GM21576 (cell line): ENCODE measurements at regions not wholly inside any gene's neighbourhood (a gene's known extent, or its start where the extent isn't known, plus 50 kb on each side); places are given as distances from the start of the nearest gene placed in this dataset.

Experiments
- ATAC-seq: cut with Tn5 transposase; IDR thresholded peaks from one replicate; pipeline ENCODE4 v1.9.1; 2021; ENCODE audit warnings: mild to moderate bottlenecking, moderate library complexity; ENCODE audit not compliant: unreplicated experiment

- no peak for ATAC-seq
Measured at GRCh38 chr4:35250331-35250730, 994.0 kb downstream of the ARAP2 start.

- ATAC-seq, result no peak
Measured at GRCh38 chr4:35250761-35251160, 993.6 kb downstream of the ARAP2 start.

- no peak for ATAC-seq
Measured at GRCh38 chr4:35252071-35252470, 992.2 kb downstream of the ARAP2 start.

GRCh38 chr4:35252866-35253265, 991.4 kb downstream of the ARAP2 start:
- ATAC-seq, result no peak

- ATAC-seq, result no peak
Measured at GRCh38 chr4:35253331-35253730, 991.0 kb downstream of the ARAP2 start.

GRCh38 chr4:35286434-35286833, 957.9 kb downstream of the ARAP2 start:
- no peak for ATAC-seq

- no peak for ATAC-seq
Measured at GRCh38 chr4:35300996-35301774, 943.1 kb downstream of the ARAP2 start.

- ATAC-seq, result no peak
Measured at GRCh38 chr4:35315419-35315818, 928.9 kb downstream of the ARAP2 start.

- ATAC-seq, result no peak
Measured at GRCh38 chr4:35325908-35326453, 918.3 kb downstream of the ARAP2 start.

GRCh38 chr4:35342833-35343232, 901.5 kb downstream of the ARAP2 start:
- no peak for ATAC-seq

GRCh38 chr4:35347276-35347675, 897.0 kb downstream of the ARAP2 start:
- no peak for ATAC-seq

- ATAC-seq, result no peak
Measured at GRCh38 chr4:35358001-35358584, 886.2 kb downstream of the ARAP2 start.

- ATAC-seq, result no peak
Measured at GRCh38 chr4:35364321-35364870, 879.9 kb downstream of the ARAP2 start.

- no peak for ATAC-seq
Measured at GRCh38 chr4:35365186-35365585, 879.1 kb downstream of the ARAP2 start.

- ATAC-seq, result no peak
Measured at GRCh38 chr4:35399912-35400311, 844.4 kb downstream of the ARAP2 start.

GRCh38 chr4:35423104-35423503, 821.2 kb downstream of the ARAP2 start:
- no peak for ATAC-seq

GRCh38 chr4:35447474-35447873, 796.8 kb downstream of the ARAP2 start:
- no peak for ATAC-seq

GRCh38 chr4:35459045-35459444, 785.3 kb downstream of the ARAP2 start:
- no peak for ATAC-seq

GRCh38 chr4:35461931-35462659, 782.2 kb downstream of the ARAP2 start:
- no peak for ATAC-seq

- no peak for ATAC-seq
Measured at GRCh38 chr4:35463251-35463952, 780.9 kb downstream of the ARAP2 start.
